Transverse colon (tissue), 4 donors: ENCODE measurements at regions not wholly inside any gene's neighbourhood (a gene's known extent, or its start where the extent isn't known, plus 50 kb on each side); places are given as distances from the start of the nearest gene placed in this dataset.

Source experiments
- CTCF ChIP-seq, 5 experiments: fragments of 200-600 bp in 3 of 5; fragments of 450-650 bp in 2 of 5; sonication (generic) in 3 of 5; IDR thresholded peaks; 1 replicate in 2 of 5; 2 replicates in 3 of 5; pipeline ENCODE4 v1.5.1; 2016 to 2017; ENCODE audit warnings: antibody characterized with exemption in 5 of 5, inconsistent platforms in 3 of 5, mild to moderate bottlenecking in 2 of 5, moderate library complexity in 1 of 5
- POLR2A ChIP-seq: fragments of 450-650 bp; IDR thresholded peaks from one replicate; pipeline ENCODE4 v1.6.1; 2016; ENCODE audit warnings: antibody characterized with exemption, mild to moderate bottlenecking, moderate library complexity
- POLR2AphosphoS5 ChIP-seq, 3 donors: sonication (generic); formaldehyde crosslinking; IDR thresholded peaks; one replicate each; pipeline ENCODE4 v1.6.1; 2016; ENCODE audit warnings: antibody characterized with exemption in 3 of 3

- TF ChIP-seq POLR2A (no peak), POLR2AphosphoS5 (IDR thresholded peaks at IDR 0.05) (no peak), CTCF (IDR thresholded peaks at IDR 0.05) (no peak)
Measured at GRCh38 chr1:157241185-157241538, 103.0 kb upstream of the ETV3 start.
